GM19468 (cell line): ENCODE measurements at regions not wholly inside any gene's neighbourhood (a gene's known extent, or its start where the extent isn't known, plus 50 kb on each side); places are given as distances from the start of the nearest gene placed in this dataset.

Source experiments
- ATAC-seq: cut with Tn5 transposase; IDR thresholded peaks from one replicate; pipeline ENCODE4 v1.9.1; 2021; ENCODE audit warnings: mild to moderate bottlenecking, moderate library complexity, moderate number of reproducible peaks; ENCODE audit not compliant: unreplicated experiment; ENCODE audit errors: extremely low read depth

DNA sequence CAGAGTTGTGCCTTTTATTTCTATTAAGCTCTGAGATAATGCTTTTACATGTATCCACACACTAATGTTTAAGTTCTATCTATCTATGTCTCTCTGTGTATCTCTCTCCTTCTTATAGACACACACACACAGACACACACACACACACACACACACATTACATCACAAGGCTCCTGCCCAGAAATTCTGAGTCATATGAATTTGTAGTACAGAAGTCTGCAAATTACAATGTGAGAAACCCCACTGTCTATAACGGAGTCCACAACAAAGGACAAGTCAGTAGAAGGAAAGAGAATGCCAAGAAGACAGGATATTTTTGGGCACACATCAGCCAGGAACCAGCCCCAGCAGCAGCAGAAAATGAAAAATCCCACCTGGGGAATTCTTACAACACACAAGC is 142.4 kb downstream of the EN1 start:
- no peak for ATAC-seq

DNA sequence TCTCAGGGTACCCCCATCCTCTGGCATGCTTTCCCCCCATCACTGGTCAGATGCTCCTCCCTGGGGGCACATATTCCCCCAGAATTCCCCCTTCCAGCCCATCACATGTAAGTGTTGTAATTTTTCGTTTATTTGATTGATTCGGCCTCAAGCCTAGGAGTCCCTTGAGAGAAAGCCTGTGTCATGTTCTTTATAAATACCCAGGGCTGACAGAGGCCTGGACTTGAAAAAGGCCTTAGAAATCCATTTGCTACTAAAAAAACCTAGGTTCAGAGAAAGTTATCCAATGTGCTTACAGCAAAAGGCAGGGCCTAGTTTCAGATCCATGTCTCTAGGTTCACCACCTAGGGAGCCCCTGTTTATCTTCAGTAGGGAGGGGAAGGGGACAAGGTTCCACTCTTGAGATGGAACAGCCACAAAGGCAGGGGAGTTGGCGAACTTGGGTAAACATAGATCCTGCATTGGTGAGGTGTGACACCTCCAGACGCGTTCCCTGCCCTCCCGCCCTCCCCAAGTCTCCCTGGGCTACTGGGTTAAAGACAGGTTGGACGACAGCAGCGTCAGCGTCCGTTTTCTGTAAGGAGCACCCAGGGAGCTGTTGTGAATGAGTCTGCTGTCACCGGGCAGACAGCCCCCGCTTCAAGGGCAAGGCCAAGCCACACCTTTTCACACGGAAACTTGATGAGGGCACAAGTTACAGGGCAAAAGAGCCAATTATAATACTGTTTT is 147.8 kb downstream of the EN1 start:
- ATAC-seq = no peak

DNA sequence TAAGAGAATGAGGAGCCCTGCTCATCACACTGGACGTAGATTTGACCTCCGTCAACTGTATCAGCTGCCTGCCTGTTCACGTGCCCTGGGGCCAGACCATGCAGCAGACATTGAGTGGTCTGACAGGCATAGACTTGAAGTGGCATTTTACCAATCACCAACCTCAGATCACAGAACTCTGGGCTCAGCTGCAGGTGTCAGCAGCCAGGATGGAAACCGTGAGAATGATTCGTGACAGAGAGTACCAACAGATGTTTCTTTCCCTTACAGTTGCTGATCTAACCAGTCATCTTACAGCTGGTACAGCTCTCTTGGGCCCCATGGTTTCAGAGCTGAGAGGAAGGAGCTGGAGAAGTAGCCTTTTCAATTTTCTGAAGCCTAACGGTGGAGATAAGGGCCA is 148.9 kb downstream of the EN1 start:
- no peak for ATAC-seq

- ATAC-seq = no peak
These were observed 149.7 kb downstream of the EN1 start for GRCh38 chr2:118697781-118698180.

DNA sequence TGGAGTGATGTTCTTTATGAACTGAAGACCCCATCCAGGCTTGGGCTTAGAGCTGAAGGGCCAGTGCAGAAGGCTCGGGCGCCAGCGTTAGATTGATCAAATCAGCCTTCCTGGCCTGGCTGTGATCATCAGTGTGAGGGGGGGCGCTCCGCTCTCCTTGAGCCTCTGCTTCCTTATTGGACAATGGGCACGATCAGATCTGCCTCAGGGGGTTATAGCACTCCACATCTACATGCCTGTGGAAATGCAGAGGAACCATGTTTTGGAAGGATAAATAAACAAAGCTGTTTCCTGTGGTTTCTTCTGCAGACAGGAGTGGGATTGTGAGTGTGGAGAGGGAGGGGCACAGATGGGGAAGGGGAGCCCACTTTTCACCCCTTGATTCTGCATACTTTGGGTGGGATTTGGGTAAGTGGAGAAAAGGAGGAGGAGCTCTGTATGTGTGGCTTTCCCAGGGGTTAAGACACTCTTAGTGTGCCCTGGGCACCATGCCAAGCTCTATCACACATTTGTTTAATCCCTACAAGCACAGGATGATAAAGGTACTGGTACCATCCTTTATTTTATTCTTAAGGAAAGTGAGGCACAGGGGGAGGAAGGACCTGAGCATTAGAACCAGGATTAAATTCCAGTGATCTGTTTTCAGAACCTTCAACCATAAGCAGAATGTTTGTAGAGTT is 150.5 kb downstream of the EN1 start:
- ATAC-seq = no peak

DNA sequence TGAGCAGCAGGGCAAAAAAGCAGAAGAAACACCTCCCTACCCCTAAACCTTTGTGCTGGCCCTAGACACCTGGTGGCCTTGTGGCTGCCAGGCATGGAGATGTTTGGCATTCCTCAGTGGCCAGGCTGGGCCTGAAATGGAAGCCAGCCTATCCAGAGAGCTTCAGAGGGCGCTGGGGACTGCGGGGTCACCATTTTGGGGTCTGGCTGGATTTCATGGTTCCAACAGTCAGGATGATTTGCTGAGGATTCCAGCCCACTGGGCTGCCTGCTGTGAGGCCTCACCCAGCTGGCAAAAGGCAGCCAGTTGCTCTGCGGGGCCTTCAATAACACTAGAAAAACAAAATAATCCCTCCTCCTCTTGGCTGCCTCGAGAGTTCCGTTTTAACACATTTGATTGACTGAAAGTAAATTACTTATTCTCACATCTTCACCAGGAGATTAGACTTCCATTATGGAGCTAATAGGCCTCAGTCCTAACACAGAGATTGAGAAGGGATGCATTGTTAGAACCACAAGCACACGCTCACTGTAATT is 154.1 kb downstream of the EN1 start:
- no peak for ATAC-seq

- ATAC-seq = no peak
These were observed 157.6 kb downstream of the EN1 start for GRCh38 chr2:118689874-118690273.

- no peak for ATAC-seq
These were observed 158.0 kb downstream of the EN1 start for GRCh38 chr2:118689456-118689855.

DNA sequence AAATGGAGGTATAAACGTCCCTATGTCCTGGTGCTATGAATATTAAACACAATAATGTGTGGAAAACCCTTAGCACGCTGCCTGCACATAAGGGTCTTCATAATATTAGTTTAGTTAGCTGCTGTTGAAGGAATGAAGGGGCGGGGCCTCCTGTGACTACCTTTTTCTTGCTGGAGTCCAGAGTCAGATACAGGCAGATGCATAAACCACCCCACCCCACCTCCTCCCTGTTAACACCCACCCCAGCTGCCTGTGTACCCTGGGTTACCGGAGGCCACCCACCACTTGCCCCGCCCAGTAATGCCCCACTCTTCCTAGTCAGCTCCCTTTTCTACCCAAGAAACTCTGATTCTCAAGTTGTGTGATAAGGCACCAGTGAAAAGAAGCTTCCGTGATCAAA is 158.4 kb downstream of the EN1 start:
- ATAC-seq = no peak

DNA sequence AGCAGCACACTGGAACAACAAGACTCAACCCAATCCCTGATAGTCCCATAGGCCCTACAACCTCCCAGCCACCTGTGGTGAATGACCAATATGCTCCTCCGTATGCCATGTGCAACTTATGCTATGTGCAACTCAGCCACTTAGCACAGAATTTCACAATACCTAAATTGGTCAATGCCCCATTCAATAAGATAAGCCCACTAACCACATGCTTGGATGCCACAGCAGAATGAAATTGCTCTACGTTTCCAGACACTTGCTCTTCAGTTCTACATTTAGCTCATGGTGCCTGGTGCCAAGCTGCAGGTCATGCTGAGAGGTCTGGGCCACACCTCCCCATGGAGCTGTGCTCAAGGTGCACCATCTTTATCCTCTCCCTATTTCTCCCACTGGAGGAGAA is 159.8 kb downstream of the EN1 start:
- ATAC-seq = no peak

DNA sequence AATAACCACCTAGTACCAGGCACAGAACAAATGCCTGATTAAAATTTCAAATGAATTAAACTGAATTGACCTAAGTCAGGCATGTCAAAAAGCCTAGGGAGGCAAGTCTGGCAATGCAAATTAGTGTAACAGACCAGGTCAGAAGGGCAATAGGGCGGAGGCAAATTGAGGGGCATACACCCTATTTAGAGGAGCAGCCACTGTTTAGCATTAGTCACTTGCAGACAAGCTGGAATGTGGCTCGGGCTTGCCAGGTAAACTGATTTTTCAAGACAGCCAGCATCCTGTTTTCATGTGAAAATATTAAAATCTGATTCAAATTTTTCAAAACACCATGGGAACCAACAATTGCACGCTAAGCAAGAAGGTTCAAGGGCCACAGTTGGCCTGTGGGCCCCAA is 160.3 kb downstream of the EN1 start:
- ATAC-seq = no peak

DNA sequence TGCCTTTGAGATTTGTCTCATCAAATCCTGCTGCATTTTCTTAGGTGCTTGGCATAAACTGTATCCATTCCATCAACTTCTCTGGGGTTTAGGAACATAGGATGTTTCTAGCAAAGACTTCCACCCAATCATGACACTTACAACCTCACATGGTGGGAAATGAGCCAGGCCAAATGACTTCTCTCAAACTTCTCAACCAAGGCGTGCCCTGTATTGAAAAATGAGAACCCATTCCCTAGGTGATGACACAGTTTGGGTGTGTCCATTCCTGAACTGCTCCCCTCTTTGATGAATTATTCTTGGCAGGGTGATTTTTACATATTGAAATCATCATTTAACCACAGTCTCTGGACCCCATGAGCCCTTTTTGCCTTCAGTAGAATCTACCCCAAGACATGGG is 161.1 kb downstream of the EN1 start:
- no peak for ATAC-seq

GRCh38 chr2:118683460-118683859 is 164.0 kb downstream of the EN1 start:
- no peak for ATAC-seq

- no peak for ATAC-seq
These were observed 168.5 kb downstream of the EN1 start for GRCh38 chr2:118678985-118679384.

GRCh38 chr2:118677546-118677945 is 169.9 kb downstream of the EN1 start:
- no peak for ATAC-seq

- ATAC-seq = no peak
These were observed 171.9 kb downstream of the EN1 start for GRCh38 chr2:118675531-118675930.

DNA sequence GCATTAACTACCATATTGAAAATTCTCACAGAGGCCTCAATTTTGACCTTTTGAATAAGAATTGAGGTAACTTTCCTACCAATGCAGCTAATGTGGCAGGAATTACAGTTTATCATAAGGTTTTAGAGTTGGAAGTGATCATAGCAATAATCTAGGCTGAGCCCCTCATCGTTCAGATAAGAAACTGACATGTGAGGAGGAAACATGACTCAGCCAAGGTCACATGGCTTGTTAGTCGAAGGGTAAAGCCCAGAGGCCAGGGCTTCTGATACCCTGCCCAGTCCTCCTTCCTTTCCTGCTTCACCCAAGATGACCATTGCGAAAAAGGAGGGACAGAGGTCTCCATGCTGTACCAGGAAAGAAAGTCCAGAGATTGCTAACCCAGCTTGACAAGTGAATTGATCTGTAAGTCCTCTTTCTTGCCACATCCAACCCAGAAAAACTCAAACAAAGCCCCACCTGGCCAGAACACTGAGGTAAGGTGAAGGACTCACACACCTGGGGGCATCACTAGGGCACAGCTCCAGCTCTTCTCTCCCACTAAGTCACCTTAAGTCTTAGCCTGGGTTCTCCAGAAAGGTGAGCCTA is 174.8 kb downstream of the EN1 start:
- ATAC-seq = no peak

DNA sequence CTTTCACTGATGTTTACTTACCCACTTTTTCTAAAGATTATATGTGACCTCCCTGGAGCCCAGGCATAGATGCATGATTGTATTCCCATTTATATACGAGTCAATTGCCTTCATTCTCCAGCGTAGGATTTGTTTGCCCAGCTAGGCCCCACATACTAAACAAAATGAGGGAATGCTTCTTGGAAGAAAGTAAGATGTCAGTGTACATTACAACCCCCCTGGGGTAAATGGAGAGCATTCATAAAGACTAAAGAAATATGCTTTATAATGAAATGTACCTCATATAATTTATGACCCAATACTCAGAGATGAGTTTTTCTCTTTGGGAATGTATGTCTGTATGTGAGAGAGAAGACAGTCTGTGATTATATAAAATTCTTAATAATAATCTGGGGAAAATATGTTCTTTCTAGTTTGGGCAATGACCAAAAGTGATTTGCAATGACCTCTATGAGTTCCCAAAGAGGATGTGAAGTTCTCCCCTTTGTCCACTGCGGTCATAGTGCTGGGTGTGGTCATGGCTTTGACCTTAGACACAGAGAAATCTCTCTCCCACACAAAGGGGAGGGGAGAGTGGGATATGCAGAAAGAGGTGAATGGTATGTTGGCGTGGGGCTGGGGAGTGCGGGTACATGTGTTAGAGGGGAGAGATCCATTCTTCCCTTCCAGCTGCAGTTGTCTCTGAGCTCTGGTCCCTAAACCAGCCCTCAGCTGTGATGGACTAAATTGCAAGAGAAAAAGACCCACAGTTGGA is 175.6 kb downstream of the EN1 start:
- ATAC-seq = no peak

GRCh38 chr2:118670838-118671237 is 176.6 kb downstream of the EN1 start:
- no peak for ATAC-seq

- ATAC-seq = no peak
These were observed 177.2 kb downstream of the EN1 start for GRCh38 chr2:118670276-118670675.

DNA sequence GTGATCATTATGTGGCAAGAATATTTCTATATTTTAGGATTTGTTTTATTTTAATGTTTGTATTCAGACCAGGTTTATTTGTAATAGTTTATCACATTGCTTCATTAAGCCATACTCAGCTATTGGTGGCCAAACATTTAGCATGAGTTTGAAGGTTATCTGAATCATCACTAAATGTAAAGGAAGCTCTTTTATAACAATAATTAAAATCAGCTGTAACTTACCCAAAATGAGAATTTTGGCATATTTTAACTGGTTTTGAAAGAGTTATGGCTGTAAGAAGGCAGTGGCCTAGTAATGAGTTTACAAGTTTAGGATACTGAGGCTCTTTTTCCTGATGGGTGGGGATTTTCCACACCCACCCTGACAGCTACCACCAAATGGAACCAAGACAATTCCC is 177.8 kb downstream of the EN1 start:
- ATAC-seq = no peak
